ENCODE measurements at regions not wholly inside any gene's neighbourhood (a gene's known extent, or its start where the extent isn't known, plus 50 kb on each side); places are given as distances from the start of the nearest gene placed in this dataset.

- H3K27ac ChIP-seq (ENCODE audit: low read depth, low read length) = no peak overlapping the region
- POLR2A ChIA-PET (ENCODE audit: partially characterized antibody) = no interaction called here
- no peak for TF ChIP-seq SP2 (IDR thresholded peaks at IDR 0.05; ENCODE audit: low read length)
- no peak for TF ChIP-seq EGR1 (IDR thresholded peaks at IDR 0.05; ENCODE audit: borderline replicate concordance, low read depth, low read length)
- no peak for TF ChIP-seq JUND (IDR thresholded peaks at IDR 0.05; ENCODE audit: low read length)
- TF ChIP-seq KDM5A (IDR thresholded peaks at IDR 0.05; ENCODE audit: low read length) = no peak
- TF ChIP-seq MAX (IDR thresholded peaks at IDR 0.05) = no peak
- no peak for TF ChIP-seq CHD1 (IDR thresholded peaks at IDR 0.05; ENCODE audit: low read depth, low read length)
- TF ChIP-seq TCF12 (IDR thresholded peaks at IDR 0.05; ENCODE audit: low read depth, low read length) = no peak
- no peak for TF ChIP-seq YY1 (IDR thresholded peaks at IDR 0.05; ENCODE audit: low read depth, low read length)
- no peak for TF ChIP-seq ATF3 (IDR thresholded peaks at IDR 0.05; ENCODE audit: insufficient read depth, low read depth, low read length)
- TF ChIP-seq HDAC6 (IDR thresholded peaks at IDR 0.05; ENCODE audit: low read depth, low read length) = no peak
- TF ChIP-seq KDM1A (IDR thresholded peaks at IDR 0.05; ENCODE audit: borderline replicate concordance, low read length) = no peak
- no peak for TF ChIP-seq POLR2AphosphoS5 (IDR thresholded peaks at IDR 0.05; ENCODE audit: low read depth, low read length)
Measured at GRCh38 chr1:58855274-58856165, 71.7 kb upstream of the JUN start.

More at GRCh38 chr1:58855274-58856165, 71.7 kb upstream of the JUN start:
- Histone ChIP-seq H3K18ac (ENCODE audit: extremely low read depth, low read length) (no peak overlapping the region), H2BK20ac (ENCODE audit: low read length) (0 out of 2 replicates have a peak overlapping the region, but pooled peaks have one; percentile 74), H2BK12ac (ENCODE audit: low read depth, low read length) (no peak overlapping the region), H3K79me2 (ENCODE audit: control insufficient read depth in 1 of 2, insufficient read depth in 2 of 2, low read length in 2 of 2) (no peaks in the 10 kb centered on the region), H2BK120ac (replicated peaks; ENCODE audit: low read depth, low read length) (no peak overlapping the region), H3K4me3 (ENCODE audit: extremely low read depth in 1 of 4, insufficient read depth in 2 of 4, low read depth in 3 of 4, low read length in 4 of 4) (no peak overlapping the region), H2BK15ac (ENCODE audit: low read length) (no peak overlapping the region), H3K4me1 (replicated peaks in 1 of 4; ENCODE audit: control insufficient read depth in 3 of 4, insufficient read depth in 4 of 4, low read length in 3 of 4) (peaks cover 0 to 9% (median 3%) of the 10 kb centered on the region in 4 experiments; a peak in 3 of 7 replicates), H4K8ac (ENCODE audit: extremely low read depth, insufficient read depth, low read length) (no peak overlapping the region), H2AK5ac (ENCODE audit: low read depth, low read length) (no peak overlapping the region), H3K4me2 (ENCODE audit: insufficient read depth in 1 of 2, low read depth in 2 of 2, low read length in 2 of 2) (no peak overlapping the region), H4K20me1 (replicated peaks in 1 of 2; ENCODE audit: control insufficient read depth in 1 of 2, insufficient read depth in 2 of 2, low read length in 2 of 2) (no peaks in the 10 kb centered on the region), H3K14ac (ENCODE audit: insufficient read length) (no peak overlapping the region), H3K9ac (replicated peaks in 1 of 4; ENCODE audit: extremely low read depth in 1 of 4, low read depth in 3 of 4, low read length in 3 of 4) (no peak overlapping the region), H3K23me2 (ENCODE audit: low read depth, low read length) (no peaks in the 10 kb centered on the region), H2BK5ac (ENCODE audit: low read depth, low read length) (no peak overlapping the region), H3K36me3 (ENCODE audit: control insufficient read depth in 2 of 4, insufficient read depth in 4 of 4, low read length in 3 of 4) (no peaks in the 10 kb centered on the region), H3K4ac (replicated peaks; ENCODE audit: insufficient read length, low read depth, low read length) (no peak overlapping the region), H3K56ac (replicated peaks; ENCODE audit: insufficient read length, low read depth, low read length) (no peak overlapping the region), H4K5ac (ENCODE audit: insufficient read length, low read depth, low read length) (no peak overlapping the region), H3K79me1 (ENCODE audit: low read depth, low read length) (no peaks in the 10 kb centered on the region), H2AFZ (ENCODE audit: low read length) (no peak overlapping the region), H3K27me3 (replicated peaks in 1 of 4; ENCODE audit: control insufficient read depth in 3 of 4, extremely low read depth in 1 of 4, insufficient read depth in 3 of 4, low read length in 3 of 4) (no peaks in the 10 kb centered on the region), H3K23ac (ENCODE audit: insufficient read length) (no peak overlapping the region), H3K9me3 (ENCODE audit: insufficient read depth in 2 of 2, low read depth in 1 of 2, low read length in 1 of 2) (no peaks in the 10 kb centered on the region), H4K91ac (replicated peaks; ENCODE audit: insufficient read length, low read length) (no peak overlapping the region)
- WGBS, 2 experiments (ENCODE audit: extremely low coverage in 1 of 2, insufficient coverage in 1 of 2, insufficient read length in 1 of 2, insufficient replicate concordance in 2 of 2, low coverage in 1 of 2, low lambda C conversion rate in 2 of 2, missing lambda C conversion rate in 1 of 2) = 81% methylated on average over 10 of the region's 10 CpGs; no CpG with 5 or more reads in 1 of the 2 experiments
- CTCF ChIA-PET (ENCODE audit: partially characterized antibody) = interaction anchor here (0.5 to 1.9 kb wide), 3 partner anchors 14 to 70 kb away, joined by 3 to 5 read pairs (median 4); no protein-coding TSS in a partner anchor
- FAIRE-seq = no peak
- DNase-seq (ENCODE audit: low read depth in 1 of 2, low spot score in 2 of 2) = no peak

Data from H1 (cell line).